SK-N-SH (cell line): ENCODE measurements at regions not wholly inside any gene's neighbourhood (a gene's known extent, or its start where the extent isn't known, plus 50 kb on each side); places are given as distances from the start of the nearest gene placed in this dataset.

ENCODE experiments used
- EP300 ChIP-seq, 2 experiments: IDR thresholded peaks; 2 replicates each; pipeline versions ENCODE4 v1.4.0 to v1.6.1; 2012; ENCODE audit warnings: borderline replicate concordance in 1 of 2, low read depth in 1 of 2, low read length in 1 of 2
- GABPA ChIP-seq: IDR thresholded peaks from 2 replicates; pipeline ENCODE4 v1.4.0; 2012; ENCODE audit warnings: low read depth, mild to moderate bottlenecking
- NRF1 ChIP-seq: IDR thresholded peaks from 2 replicates; pipeline ENCODE4 v1.6.1; 2012; ENCODE audit warnings: low read depth, mild to moderate bottlenecking, low read length
- POLR2AphosphoS5 ChIP-seq: IDR thresholded peaks from 2 replicates; pipeline ENCODE4 v1.6.1; 2012; ENCODE audit warnings: low read depth, low read length
- SIN3A ChIP-seq: IDR thresholded peaks from 2 replicates; pipeline ENCODE4 v1.6.1; 2012; ENCODE audit warnings: low read depth, mild to moderate bottlenecking, low read length, moderate library complexity, borderline replicate concordance
- TF ChIP-seq, protein P1 (sequence below): fragments of 200-600 bp; sonication (generic); IDR thresholded peaks from 2 replicates; pipeline ENCODE4 v1.6.1; 2017; ENCODE audit warnings: antibody characterized with exemption, mild to moderate bottlenecking, moderate library complexity

DNA sequence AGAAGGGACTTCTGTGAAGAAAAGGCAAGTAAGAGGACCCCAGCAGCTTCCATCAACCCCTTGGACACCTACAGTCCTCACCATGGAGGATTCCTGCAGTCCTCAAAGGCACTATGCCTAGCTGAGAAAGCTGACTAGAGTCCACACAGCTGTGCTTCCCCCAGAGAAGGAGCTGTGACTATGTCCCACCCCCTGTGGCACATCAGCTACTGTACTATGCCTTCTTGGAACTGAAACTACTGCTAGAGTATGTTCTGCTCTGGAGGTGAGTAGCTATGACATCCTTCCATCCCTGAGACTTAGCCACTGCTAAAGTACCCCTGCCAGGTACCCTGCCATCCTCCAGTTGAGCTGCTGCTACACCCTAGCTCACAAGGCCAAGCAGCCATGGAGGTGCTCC, 690.2 kb upstream of the CHAC2 start:
- TF ChIP-seq, protein P1, sequence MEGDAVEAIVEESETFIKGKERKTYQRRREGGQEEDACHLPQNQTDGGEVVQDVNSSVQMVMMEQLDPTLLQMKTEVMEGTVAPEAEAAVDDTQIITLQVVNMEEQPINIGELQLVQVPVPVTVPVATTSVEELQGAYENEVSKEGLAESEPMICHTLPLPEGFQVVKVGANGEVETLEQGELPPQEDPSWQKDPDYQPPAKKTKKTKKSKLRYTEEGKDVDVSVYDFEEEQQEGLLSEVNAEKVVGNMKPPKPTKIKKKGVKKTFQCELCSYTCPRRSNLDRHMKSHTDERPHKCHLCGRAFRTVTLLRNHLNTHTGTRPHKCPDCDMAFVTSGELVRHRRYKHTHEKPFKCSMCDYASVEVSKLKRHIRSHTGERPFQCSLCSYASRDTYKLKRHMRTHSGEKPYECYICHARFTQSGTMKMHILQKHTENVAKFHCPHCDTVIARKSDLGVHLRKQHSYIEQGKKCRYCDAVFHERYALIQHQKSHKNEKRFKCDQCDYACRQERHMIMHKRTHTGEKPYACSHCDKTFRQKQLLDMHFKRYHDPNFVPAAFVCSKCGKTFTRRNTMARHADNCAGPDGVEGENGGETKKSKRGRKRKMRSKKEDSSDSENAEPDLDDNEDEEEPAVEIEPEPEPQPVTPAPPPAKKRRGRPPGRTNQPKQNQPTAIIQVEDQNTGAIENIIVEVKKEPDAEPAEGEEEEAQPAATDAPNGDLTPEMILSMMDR, result no peak
- TF ChIP-seq EP300 (IDR thresholded peaks at IDR 0.05; ENCODE audit: borderline replicate concordance in 1 of 2, low read depth in 1 of 2, low read length in 1 of 2) (no peak), SIN3A (no peak), NRF1 (no peak), GABPA (no peak), POLR2AphosphoS5 (no peak)
